ENCODE measurements at regions not wholly inside any gene's neighbourhood (a gene's known extent, or its start where the extent isn't known, plus 50 kb on each side); places are given as distances from the start of the nearest gene placed in this dataset.
A peak's percentile ranks its signal among the peaks of the same experiment; 100 is the strongest.
"Not testable (repeated sequence)": the region's sequence is repeated elsewhere in the genome, so short reads cannot be mapped to it uniquely, and the experiment has no call there.

DNA sequence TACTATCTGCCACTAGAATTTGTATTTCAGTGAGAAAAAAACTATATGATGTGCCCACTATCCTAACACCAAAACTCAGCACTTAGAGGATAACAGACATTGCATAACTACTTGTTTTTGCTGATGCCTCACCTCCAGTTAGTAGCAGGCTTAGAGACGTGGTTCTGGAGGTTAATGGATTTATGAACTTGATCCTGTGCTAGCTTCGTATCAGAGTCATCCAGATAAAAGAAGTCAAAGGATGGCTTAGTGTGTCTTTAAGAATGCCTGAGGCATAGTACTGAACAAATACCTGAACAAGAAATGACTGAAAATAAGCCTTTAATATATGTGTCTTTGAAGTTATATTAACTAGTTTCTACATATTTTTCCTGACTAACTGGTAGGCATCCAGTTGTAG is 414.9 kb upstream of the PTCHD4 start:
- Histone ChIP-seq H3K4me3 (ENCODE audit: insufficient read depth, low read depth, low read length) (no peak overlapping the region), H3K27me3 (ENCODE audit: control insufficient read depth, insufficient read depth, low read length) (no peaks in the 10 kb centered on the region), H3K36me3 (replicated peaks; ENCODE audit: control insufficient read depth, insufficient read depth, low read length) (no peaks in the 10 kb centered on the region)
- no peak for DNase-seq

DNA sequence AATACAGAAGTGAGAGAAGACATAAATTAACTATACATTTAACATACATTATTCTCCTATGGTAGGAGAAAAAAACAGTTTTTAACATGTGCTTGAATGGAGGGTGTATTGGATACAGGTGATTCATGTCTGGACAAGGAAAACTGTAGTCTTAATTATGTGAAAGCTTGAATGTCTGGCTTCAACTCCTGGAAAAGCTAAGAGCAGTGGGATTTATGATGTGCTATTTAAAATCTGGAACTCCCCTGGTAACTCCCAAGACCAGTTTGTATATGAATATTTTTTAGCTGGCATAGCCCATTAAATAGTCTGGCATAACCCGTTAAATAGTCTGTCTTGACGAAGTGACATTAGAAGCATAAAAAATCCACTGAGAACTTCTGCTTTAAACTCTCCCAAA is 410.0 kb upstream of the PTCHD4 start:
- Histone ChIP-seq H3K27me3 (ENCODE audit: control insufficient read depth, insufficient read depth, low read length) (no peaks in the 10 kb centered on the region), H3K4me3 (ENCODE audit: insufficient read depth, low read depth, low read length) (no peak overlapping the region), H3K36me3 (replicated peaks; ENCODE audit: control insufficient read depth, insufficient read depth, low read length) (no peaks in the 10 kb centered on the region)
- no peak for DNase-seq

DNA sequence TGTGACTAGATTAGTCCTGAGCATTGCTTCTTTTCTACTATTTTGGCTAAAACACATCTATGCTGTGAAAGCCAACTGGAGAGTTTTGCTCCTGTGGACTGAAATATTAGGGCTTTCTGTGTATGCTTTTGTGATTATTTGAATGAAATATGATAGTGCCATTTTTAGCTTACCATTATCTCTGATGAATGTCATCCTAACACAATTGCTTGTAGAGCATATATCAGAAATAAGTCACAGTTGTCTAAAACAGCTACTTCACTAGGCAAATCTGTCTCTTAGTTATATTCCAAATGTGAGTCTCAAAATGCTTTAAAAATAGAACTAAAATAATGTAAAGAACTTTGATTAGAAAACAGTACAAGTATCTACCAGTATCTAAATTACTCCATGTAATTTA is 401.4 kb upstream of the PTCHD4 start:
- Histone ChIP-seq H3K27me3 (ENCODE audit: control insufficient read depth, insufficient read depth, low read length) (no peaks in the 10 kb centered on the region), H3K36me3 (replicated peaks; ENCODE audit: control insufficient read depth, insufficient read depth, low read length) (no peaks in the 10 kb centered on the region), H3K4me3 (ENCODE audit: insufficient read depth, low read depth, low read length) (no peak overlapping the region)
- no peak for DNase-seq

DNA sequence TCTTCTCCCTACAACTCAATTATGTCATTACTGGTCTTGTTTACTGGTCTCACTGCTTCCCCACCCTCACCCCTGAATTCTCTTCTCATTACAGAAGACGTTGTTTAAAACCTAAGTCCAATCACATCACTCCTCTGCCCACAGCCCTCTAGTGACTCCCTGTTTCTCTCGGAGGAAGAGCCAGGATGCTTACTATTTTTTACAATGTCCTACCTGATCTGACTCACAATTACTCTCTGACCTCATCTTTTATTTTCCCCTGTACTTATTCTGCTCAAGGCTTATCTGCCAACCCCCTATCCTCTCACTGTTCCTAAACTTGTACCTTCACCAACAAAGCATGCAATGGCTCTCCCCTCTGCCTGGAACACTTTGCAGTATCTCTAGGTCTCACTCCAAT is 400.4 kb upstream of the PTCHD4 start:
- H3K36me3 ChIP-seq (replicated peaks; ENCODE audit: control insufficient read depth, insufficient read depth, low read length) = no peaks in the 10 kb centered on the region
- DNase-seq = no peak
- no peaks in the 10 kb centered on the region for H3K27me3 ChIP-seq (ENCODE audit: control insufficient read depth, insufficient read depth, low read length)
- no peak overlapping the region for H3K4me3 ChIP-seq (ENCODE audit: insufficient read depth, low read depth, low read length)

DNA sequence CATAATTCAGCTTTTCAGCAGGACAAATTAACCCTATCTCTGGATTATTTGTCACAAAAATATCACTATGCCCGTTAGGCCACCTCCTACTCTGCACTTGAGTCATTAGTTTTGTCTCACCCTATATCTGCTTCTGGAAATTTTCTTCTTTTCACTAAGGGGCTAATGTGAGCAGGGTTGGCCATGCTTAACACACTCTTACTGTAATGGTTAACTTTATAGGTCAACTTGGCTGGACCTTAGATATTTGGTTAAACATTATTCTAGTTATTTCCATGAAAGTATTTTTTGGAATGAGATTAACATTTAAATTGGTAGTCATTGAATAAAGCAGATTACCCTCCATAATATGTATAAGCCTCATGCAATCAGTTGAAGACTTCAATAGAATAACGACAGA is 394.6 kb upstream of the PTCHD4 start:
- DNase-seq = no peak
- no peaks in the 10 kb centered on the region for H3K36me3 ChIP-seq (replicated peaks; ENCODE audit: control insufficient read depth, insufficient read depth, low read length)
- H3K4me3 ChIP-seq (ENCODE audit: insufficient read depth, low read depth, low read length) = no peak overlapping the region
- H3K27me3 ChIP-seq (ENCODE audit: control insufficient read depth, insufficient read depth, low read length) = no peaks in the 10 kb centered on the region

DNA sequence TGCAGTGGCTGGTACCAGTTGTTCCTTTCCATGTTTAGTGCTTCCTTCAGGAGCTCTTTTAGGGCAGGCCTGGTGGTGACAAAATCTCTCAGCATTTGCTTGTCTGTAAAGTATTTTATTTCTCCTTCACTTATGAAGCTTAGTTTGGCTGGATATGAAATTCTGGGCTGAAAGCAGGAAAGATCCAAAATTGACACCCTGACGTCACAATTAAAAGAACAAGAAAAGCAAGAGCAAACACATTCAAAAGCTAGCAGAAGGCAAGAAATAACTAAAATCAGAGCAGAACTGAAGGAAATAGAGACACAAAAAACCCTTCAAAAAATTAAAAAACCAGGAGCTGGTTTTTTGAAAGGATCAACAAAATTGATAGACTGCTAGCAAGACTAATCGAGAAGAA is 382.4 kb upstream of the PTCHD4 start:
- not testable (repeated sequence) for H3K27me3 ChIP-seq (ENCODE audit: control insufficient read depth, insufficient read depth, low read length); H3K4me3 ChIP-seq (ENCODE audit: insufficient read depth, low read depth, low read length); H3K36me3 ChIP-seq (replicated peaks; ENCODE audit: control insufficient read depth, insufficient read depth, low read length); DNase-seq

DNA sequence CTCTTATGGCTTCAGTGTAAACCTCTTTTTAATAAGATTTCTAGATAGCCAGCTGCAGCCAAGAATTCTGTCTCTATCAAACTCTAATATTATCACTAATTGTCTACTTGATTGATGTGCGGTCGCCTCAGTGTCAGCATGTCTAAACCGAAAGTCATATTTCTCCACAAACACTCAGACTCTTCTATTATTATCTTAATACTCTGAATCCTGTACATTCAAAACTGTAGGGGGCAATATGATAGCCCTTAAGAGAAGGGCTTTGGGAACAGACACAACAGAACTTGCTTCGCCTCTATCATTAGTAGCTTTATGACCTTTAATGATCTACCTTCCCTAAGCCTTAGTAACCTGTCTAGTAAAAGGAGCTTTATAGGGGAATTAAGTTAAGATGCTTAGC is 379.7 kb upstream of the PTCHD4 start:
- DNase-seq = no peak
- H3K4me3 ChIP-seq (ENCODE audit: insufficient read depth, low read depth, low read length) = no peak overlapping the region
- no peaks in the 10 kb centered on the region for H3K27me3 ChIP-seq (ENCODE audit: control insufficient read depth, insufficient read depth, low read length)
- H3K36me3 ChIP-seq (replicated peaks; ENCODE audit: control insufficient read depth, insufficient read depth, low read length) = no peaks in the 10 kb centered on the region

DNA sequence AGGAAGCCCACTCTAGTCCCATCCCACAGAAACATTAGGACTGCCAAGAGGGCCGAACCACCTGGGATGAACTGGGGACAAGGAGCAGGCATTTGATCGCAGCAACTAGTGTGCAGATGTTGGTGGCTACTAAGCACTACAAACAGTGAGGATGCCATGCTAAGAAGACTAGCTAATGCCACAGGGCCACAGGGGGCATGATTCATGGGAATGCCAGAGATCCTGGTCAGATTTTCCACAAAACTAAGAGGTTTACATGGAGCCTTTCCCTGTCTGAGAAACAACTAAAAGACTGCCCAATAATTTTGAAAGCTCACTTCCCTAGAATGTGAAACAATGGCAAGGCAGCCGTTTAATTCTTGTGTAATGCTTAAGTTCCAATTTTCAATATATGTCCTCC is 375.9 kb upstream of the PTCHD4 start:
- no peaks in the 10 kb centered on the region for H3K36me3 ChIP-seq (replicated peaks; ENCODE audit: control insufficient read depth, insufficient read depth, low read length)
- DNase-seq = no peak
- H3K4me3 ChIP-seq (ENCODE audit: insufficient read depth, low read depth, low read length) = no peak overlapping the region
- no peaks in the 10 kb centered on the region for H3K27me3 ChIP-seq (ENCODE audit: control insufficient read depth, insufficient read depth, low read length)

DNA sequence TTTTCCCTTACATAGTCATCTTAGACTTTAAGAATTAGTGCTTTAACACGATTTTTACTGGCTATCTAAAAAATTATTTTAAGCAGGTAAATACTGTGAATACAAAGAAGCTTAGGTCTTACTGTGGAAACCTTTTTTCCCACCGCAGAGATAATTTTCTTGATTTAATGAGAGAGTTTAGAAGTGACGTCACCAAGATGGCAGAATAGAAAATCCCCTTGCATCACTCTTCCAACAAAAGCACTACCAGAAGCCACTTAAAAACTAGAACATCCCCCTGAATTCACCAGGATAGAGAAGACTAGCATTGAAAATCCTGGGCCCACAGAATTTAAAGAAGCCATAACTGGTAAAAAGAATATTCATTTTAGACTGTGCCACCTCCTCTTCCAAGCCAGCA is 375.4 kb upstream of the PTCHD4 start:
- DNase-seq = no peak
- no peak overlapping the region for H3K4me3 ChIP-seq (ENCODE audit: insufficient read depth, low read depth, low read length)
- no peaks in the 10 kb centered on the region for H3K36me3 ChIP-seq (replicated peaks; ENCODE audit: control insufficient read depth, insufficient read depth, low read length)
- H3K27me3 ChIP-seq (ENCODE audit: control insufficient read depth, insufficient read depth, low read length) = no peaks in the 10 kb centered on the region

DNA sequence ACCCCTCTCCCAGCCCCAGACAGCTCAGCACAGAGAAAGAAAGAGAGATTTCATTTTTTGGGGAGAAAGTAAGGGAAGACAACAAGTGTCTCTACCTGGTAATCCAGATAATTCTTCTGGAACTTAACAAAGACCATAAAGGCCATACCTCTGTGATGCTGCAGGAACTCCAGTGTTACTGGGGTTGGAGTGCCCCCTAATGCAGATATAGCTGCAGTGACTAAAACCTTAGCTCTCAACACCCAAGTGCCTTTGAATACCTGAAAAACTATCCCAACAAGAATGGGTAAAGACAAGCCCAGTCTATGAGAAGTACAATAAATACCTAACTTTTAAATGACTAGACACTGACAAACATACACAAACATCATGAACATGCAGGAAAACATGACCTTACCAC is 365.3 kb upstream of the PTCHD4 start:
- peak; percentile 2 for DNase-seq

DNA sequence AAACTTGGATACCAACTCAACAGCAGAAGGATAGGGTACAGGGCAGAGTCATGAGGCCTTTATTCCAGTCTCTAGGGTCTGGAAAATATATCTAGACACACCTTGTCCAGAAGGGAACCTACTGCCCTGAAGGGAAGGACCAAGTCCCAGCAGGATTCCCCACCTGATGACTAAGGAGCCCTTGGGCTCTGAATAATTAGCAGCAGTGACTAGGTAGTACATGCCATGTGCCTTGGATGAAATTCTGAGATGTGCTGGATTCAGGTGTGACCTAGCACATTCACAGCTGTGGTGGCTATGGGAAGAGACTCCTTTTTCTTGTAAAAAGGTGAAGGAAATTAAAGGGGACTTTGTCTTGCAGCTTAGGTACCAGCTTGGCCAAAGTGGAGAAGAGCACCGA is 364.3 kb upstream of the PTCHD4 start:
- no peaks in the 10 kb centered on the region for H3K36me3 ChIP-seq (replicated peaks; ENCODE audit: control insufficient read depth, insufficient read depth, low read length)
- no peak for DNase-seq
- H3K4me3 ChIP-seq (ENCODE audit: insufficient read depth, low read depth, low read length) = no peak overlapping the region

More for the DNA sequence above, 365.3 kb upstream of the PTCHD4 start:
- Histone ChIP-seq H3K4me3 (ENCODE audit: insufficient read depth, low read depth, low read length) (no peak overlapping the region), H3K36me3 (replicated peaks; ENCODE audit: control insufficient read depth, insufficient read depth, low read length) (no peaks in the 10 kb centered on the region), H3K27me3 (ENCODE audit: control insufficient read depth, insufficient read depth, low read length) (no peaks in the 10 kb centered on the region)

DNA sequence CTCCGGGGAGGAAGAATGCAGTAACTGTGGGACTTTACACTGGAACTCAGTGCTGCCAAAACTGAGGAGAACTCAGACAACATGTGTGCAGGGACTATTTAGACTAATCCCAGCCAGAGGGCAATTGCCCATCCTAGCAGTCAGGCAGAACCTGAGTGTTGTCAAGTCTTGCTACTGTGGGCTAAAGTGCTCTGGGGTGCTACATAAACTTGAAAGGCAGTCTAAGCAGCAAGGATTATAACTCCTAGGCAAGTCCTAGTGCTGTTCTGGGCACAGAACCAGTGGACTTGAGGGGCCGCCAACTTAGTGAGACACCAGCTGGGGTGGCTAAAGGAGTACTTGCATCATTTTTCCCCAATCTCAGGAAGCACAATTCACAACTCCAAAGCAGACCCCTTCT is 363.8 kb upstream of the PTCHD4 start:
- H3K4me3 ChIP-seq (ENCODE audit: insufficient read depth, low read depth, low read length) = no peak overlapping the region
- DNase-seq = no peak
- no peaks in the 10 kb centered on the region for H3K36me3 ChIP-seq (replicated peaks; ENCODE audit: control insufficient read depth, insufficient read depth, low read length)
- no peaks in the 10 kb centered on the region for H3K27me3 ChIP-seq (ENCODE audit: control insufficient read depth, insufficient read depth, low read length)

More for the DNA sequence above, 364.3 kb upstream of the PTCHD4 start:
- H3K27me3 ChIP-seq (ENCODE audit: control insufficient read depth, insufficient read depth, low read length) = no peaks in the 10 kb centered on the region

DNA sequence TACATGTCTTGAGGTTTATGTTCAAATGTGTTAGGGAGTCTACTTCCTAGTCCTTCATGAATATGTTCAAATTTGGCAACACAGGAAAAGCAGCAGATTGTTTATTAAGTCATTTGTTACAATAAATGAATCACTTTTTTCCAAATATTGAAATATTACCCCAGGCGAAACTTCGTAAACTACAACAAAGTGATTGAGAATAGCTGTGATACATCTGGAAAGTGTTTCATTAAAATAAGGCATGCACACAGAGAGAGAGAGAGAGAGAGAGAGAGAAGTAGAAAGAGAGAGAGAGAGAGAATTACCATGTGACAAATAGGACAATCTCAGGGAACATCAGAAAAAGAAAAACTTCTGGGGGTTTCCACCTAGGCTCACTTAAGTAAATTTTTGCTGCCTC is 363.1 kb upstream of the PTCHD4 start:
- DNase-seq = no peak
- Histone ChIP-seq H3K27me3 (ENCODE audit: control insufficient read depth, insufficient read depth, low read length) (no peaks in the 10 kb centered on the region), H3K4me3 (ENCODE audit: insufficient read depth, low read depth, low read length) (no peak overlapping the region), H3K36me3 (replicated peaks; ENCODE audit: control insufficient read depth, insufficient read depth, low read length) (no peaks in the 10 kb centered on the region)

DNA sequence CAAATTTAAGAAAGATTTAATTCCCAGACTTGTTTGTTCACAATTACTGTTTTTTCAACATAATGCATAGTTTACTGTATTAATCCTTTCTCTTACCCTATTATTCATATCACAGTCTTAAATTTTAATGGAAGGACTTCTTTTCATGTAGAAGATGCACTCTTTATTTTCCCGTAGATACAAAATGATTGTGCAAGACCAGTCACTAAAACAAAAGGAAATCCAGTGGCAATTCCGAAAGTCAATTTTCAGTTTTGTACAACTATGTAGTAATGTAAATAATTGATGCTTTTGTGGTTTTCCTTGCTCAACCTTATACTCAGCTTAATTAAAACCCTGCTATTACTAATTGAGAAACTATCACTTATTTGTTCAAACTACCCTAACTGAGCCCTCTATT is 361.5 kb upstream of the PTCHD4 start:
- H3K4me3 ChIP-seq (ENCODE audit: insufficient read depth, low read depth, low read length) = no peak overlapping the region
- no peak for DNase-seq
- no peaks in the 10 kb centered on the region for H3K36me3 ChIP-seq (replicated peaks; ENCODE audit: control insufficient read depth, insufficient read depth, low read length)
- H3K27me3 ChIP-seq (ENCODE audit: control insufficient read depth, insufficient read depth, low read length) = no peaks in the 10 kb centered on the region

DNA sequence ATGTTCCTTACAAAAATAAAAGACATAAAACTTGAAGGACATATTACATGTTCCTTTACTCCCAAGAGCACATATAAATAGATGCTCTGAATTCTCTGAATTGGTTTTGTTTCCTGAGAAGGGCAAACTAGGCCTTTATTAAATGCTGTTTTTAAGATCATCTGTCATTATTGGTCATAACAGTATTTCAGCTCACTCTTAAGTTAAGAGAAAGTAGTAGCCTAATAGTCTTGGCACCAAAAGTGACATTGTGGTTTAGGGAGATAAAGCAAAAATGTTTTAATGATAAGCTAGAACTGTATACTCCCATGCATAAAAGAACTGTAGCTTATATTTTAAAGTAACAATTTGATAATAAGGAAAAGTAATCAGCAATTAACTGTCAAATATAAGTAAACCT is 361.1 kb upstream of the PTCHD4 start:
- no peak overlapping the region for H3K4me3 ChIP-seq (ENCODE audit: insufficient read depth, low read depth, low read length)
- no peaks in the 10 kb centered on the region for H3K36me3 ChIP-seq (replicated peaks; ENCODE audit: control insufficient read depth, insufficient read depth, low read length)
- no peaks in the 10 kb centered on the region for H3K27me3 ChIP-seq (ENCODE audit: control insufficient read depth, insufficient read depth, low read length)
- DNase-seq = no peak

DNA sequence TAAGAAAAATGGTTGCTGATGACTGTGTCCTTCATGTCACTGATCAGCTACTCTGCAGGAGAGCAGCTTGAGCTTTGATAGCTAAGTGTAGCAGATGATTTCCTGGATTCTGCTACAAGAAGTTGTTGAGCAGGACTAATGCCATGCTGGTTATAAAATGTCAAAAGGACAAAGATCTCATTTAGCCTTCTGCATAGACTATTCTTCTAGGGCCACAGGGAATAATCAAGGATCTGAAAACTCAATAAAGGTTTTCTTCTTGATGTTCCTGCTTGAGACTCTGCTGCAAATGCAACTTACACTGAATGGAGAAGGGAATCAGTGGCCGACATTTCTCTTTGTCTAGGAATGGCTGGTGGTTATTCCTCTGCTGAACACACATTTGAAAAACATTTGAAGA is 360.3 kb upstream of the PTCHD4 start:
- H3K4me3 ChIP-seq (ENCODE audit: insufficient read depth, low read depth, low read length) = no peak overlapping the region
- H3K36me3 ChIP-seq (replicated peaks; ENCODE audit: control insufficient read depth, insufficient read depth, low read length) = no peaks in the 10 kb centered on the region
- DNase-seq = no peak
- no peaks in the 10 kb centered on the region for H3K27me3 ChIP-seq (ENCODE audit: control insufficient read depth, insufficient read depth, low read length)

All from H7 (cell line).